ENCODE measurements at regions not wholly inside any gene's neighbourhood (a gene's known extent, or its start where the extent isn't known, plus 50 kb on each side); places are given as distances from the start of the nearest gene placed in this dataset.

DNA sequence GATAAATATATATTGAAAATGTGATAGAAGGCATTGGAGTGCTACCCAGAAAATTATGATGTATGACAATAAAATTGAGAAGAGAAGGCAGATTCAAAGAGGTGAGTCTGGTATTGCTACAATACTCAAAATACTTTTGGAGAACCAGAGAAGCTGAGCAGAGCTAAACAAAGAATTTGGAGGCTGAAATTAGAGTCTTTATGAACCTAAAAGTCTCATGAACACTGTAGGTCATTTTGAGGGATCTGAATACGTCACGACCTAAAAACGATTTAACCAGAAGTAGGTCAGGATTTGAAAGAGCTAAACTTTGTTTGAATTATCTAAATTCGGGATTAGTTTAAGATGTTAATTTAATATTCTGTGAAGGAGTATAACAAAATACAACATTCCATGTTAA, 182.4 kb upstream of the CDH9 start:
- TF ChIP-seq RFX5 (IDR thresholded peaks at IDR 0.05; ENCODE audit: borderline replicate concordance, low read depth, low read length) = no peak
- no peak for TF ChIP-seq EZH2 (IDR thresholded peaks at IDR 0.05; ENCODE audit: low read depth, low read length, severe bottlenecking)

All from H1 (cell line).